ENCODE measurements at regions not wholly inside any gene's neighbourhood (a gene's known extent, or its start where the extent isn't known, plus 50 kb on each side); places are given as distances from the start of the nearest gene placed in this dataset.

DNA sequence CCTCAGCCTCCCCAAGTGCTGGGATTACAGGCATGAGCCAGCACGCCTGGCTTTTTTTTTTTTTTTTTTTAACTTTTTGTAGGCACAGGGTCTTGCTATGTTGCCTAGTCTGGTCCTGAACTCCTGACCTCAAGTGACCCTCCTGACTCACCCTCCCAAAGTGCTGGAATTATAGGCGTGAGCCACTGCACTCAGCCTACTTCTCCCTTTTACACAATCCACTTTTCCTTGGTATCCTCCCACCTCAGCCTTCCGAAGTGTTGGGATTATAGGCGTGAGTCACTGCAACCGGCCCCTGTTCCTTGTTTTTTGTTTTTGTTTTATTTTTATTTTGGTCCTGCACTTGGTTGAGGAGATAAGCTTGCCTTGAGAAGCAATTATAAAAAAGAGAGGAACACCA, 75.9 kb upstream of the KMT2C start:
- Histone ChIP-seq H3K27me3 (ENCODE audit: control insufficient read depth, insufficient read depth, low read length) (no peaks in the 10 kb centered on the region), H3K36me3 (ENCODE audit: control insufficient read depth, insufficient read depth, low read length) (no peaks in the 10 kb centered on the region), H3K4me3 (ENCODE audit: low read depth, low read length) (no peak overlapping the region)
- TF ChIP-seq, protein P1, sequence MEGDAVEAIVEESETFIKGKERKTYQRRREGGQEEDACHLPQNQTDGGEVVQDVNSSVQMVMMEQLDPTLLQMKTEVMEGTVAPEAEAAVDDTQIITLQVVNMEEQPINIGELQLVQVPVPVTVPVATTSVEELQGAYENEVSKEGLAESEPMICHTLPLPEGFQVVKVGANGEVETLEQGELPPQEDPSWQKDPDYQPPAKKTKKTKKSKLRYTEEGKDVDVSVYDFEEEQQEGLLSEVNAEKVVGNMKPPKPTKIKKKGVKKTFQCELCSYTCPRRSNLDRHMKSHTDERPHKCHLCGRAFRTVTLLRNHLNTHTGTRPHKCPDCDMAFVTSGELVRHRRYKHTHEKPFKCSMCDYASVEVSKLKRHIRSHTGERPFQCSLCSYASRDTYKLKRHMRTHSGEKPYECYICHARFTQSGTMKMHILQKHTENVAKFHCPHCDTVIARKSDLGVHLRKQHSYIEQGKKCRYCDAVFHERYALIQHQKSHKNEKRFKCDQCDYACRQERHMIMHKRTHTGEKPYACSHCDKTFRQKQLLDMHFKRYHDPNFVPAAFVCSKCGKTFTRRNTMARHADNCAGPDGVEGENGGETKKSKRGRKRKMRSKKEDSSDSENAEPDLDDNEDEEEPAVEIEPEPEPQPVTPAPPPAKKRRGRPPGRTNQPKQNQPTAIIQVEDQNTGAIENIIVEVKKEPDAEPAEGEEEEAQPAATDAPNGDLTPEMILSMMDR (IDR thresholded peaks at IDR 0.05; ENCODE audit: insufficient read depth, low read depth, low read length) = no peak
- POLR2A ChIA-PET = no interaction called here
- CTCF ChIA-PET = no interaction called here
- DNase-seq (ENCODE audit: low read depth) = no peak

DNA sequence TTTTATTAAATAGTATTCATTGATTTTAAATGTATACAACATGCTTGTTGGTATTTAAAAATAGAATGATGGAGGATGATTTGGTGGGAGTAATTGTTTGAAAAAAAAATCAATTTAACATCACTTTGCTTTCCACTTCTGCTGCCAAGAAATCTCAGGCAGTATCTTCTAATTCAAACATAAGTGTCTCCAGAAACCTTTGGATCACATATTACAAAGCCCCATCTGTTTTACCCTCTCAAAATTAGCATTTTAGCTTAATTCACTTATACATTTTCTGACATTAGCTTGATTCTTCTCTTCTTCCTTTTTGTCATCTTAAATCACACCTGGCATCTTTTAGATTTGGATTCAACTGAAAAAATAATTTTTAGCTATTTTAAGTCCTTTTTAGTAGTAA, 72.9 kb upstream of the KMT2C start:
- no peak for DNase-seq (ENCODE audit: low read depth)
- no peaks in the 10 kb centered on the region for H3K36me3 ChIP-seq (ENCODE audit: control insufficient read depth, insufficient read depth, low read length)
- TF ChIP-seq, protein P1 (IDR thresholded peaks at IDR 0.05; ENCODE audit: insufficient read depth, low read depth, low read length) = no peak
- ChIA-PET CTCF (no interaction called here), POLR2A (no interaction called here)
- H3K27me3 ChIP-seq (ENCODE audit: control insufficient read depth, insufficient read depth, low read length) = no peaks in the 10 kb centered on the region
- H3K4me3 ChIP-seq (ENCODE audit: low read depth, low read length) = no peak overlapping the region

DNA sequence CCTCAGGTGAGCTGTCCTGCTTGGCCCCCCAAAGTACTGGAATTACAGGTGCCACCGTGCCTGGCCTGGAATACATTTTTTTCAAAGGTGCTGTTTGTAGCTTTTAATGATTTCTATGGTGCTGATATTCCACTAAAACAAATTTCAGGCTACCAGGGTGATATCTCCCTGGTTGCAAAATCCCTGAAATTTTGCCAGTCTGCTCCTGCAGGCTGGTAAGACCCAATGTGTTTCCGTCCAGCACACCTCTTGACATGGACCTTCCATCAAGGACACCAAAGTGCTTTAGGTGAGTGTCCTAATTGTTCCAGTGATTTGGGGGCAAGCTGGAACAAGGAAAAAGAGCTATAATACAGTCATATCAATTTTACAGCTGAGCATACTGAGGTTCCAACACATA, 69.8 kb upstream of the KMT2C start:
- H3K27me3 ChIP-seq (ENCODE audit: control insufficient read depth, insufficient read depth, low read length) = no peaks in the 10 kb centered on the region
- H3K36me3 ChIP-seq (ENCODE audit: control insufficient read depth, insufficient read depth, low read length) = no peaks in the 10 kb centered on the region
- ChIA-PET CTCF (interaction anchor here (0.6 to 1.2 kb wide), 2 partner anchors 10 to 23 kb away, joined by 3 to 4 read pairs; no protein-coding TSS in a partner anchor), POLR2A (no interaction called here)
- DNase-seq (ENCODE audit: low read depth) = no peak
- TF ChIP-seq, protein P1 (IDR thresholded peaks at IDR 0.05; ENCODE audit: insufficient read depth, low read depth, low read length) = no peak
- no peak overlapping the region for H3K4me3 ChIP-seq (ENCODE audit: low read depth, low read length)

DNA sequence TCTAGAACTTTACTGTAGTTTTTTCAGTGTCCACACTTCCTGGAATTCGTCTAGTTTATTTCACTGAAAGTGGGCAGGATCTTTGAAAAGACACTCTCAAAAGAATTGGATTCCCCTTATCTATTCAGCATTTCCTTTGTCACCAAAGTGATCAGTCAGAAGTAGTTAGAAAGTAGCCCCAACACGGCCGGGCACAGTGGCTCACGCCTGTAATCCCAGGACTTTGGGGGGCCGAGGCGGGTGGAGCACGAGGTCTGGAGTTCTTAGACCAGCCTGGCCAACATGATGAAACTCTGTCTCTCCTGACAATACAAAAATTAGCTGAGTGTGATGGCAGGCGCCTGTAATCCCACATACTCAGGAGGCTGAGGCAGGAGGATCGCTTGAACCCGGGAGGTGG, 69.0 kb upstream of the KMT2C start:
- DNase-seq (ENCODE audit: low read depth) = no peak
- ChIA-PET CTCF (interaction anchor here (1.2 kb wide), 1 partner anchor 9 kb away, joined by 4 read pairs; no protein-coding TSS in a partner anchor), POLR2A (no interaction called here)
- Histone ChIP-seq H3K27me3 (ENCODE audit: control insufficient read depth, insufficient read depth, low read length) (no peaks in the 10 kb centered on the region), H3K36me3 (ENCODE audit: control insufficient read depth, insufficient read depth, low read length) (no peaks in the 10 kb centered on the region), H3K4me3 (ENCODE audit: low read depth, low read length) (no peak overlapping the region)
- TF ChIP-seq, protein P1 (IDR thresholded peaks at IDR 0.05; ENCODE audit: insufficient read depth, low read depth, low read length) = no peak

DNA sequence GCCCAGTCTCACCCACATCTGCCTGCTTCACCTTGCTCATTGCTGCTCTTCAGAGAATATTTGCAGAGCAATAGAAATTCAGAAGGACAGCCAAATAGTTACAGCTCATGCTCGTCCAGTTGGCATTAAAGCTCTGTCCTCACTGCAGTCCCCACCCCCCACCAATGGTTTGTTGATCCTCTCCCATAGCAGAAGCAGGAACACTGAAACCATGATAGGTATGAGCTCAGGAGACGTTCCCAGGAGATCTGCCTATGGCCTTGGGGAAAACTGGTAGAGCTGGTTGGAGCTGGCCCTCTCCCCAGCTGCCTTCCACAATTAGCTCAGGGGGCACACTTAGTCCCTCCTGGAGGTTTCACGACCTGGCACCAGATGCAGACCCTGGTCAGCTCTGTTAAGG, 68.6 kb upstream of the KMT2C start:
- POLR2A ChIA-PET = no interaction called here
- TF ChIP-seq, protein P1 (IDR thresholded peaks at IDR 0.05; ENCODE audit: insufficient read depth, low read depth, low read length) = no peak
- no peak overlapping the region for H3K4me3 ChIP-seq (ENCODE audit: low read depth, low read length)
- H3K27me3 ChIP-seq (ENCODE audit: control insufficient read depth, insufficient read depth, low read length) = no peaks in the 10 kb centered on the region
- CTCF ChIA-PET = interaction anchor here (1.2 kb wide), 1 partner anchor 9 kb away, joined by 4 read pairs; no protein-coding TSS in a partner anchor
- DNase-seq (ENCODE audit: low read depth) = no peak
- H3K36me3 ChIP-seq (ENCODE audit: control insufficient read depth, insufficient read depth, low read length) = no peaks in the 10 kb centered on the region
